SK-N-SH treated with all-trans-retinoic acid at 6 μM for 48 hours (cell line): ENCODE measurements at regions not wholly inside any gene's neighbourhood (a gene's known extent, or its start where the extent isn't known, plus 50 kb on each side); places are given as distances from the start of the nearest gene placed in this dataset.

ENCODE experiments used
- ATAC-seq: fragments of 200-7000 bp; cut with Tn5 transposase; 3 replicates; pipeline ENCODE4 v1.9.1; 2020; ENCODE audit warnings: mild to moderate bottlenecking, moderate library complexity
- ARNTL ChIP-seq: fragments of 450-650 bp; formaldehyde crosslinking; IDR thresholded peaks from 2 replicates; pipeline ENCODE4 v1.5.0; 2020; ENCODE audit warnings: low read depth, mild to moderate bottlenecking, moderate library complexity, borderline replicate concordance
- BACH2 ChIP-seq: fragments of 250-450 bp; sonication (Bioruptor Pico); IDR thresholded peaks from 2 replicates; pipeline ENCODE4 v1.9.0; 2021; ENCODE audit warnings: mild to moderate bottlenecking, borderline replicate concordance
- CSDC2 ChIP-seq: fragments of 250-450 bp; sonication (Bioruptor Pico); IDR thresholded peaks from 2 replicates; pipeline ENCODE4 v1.5.0; 2020; ENCODE audit warnings: mild to moderate bottlenecking, moderate library complexity
- ESRRG ChIP-seq: fragments of 250-450 bp; sonication (Bioruptor Pico); IDR thresholded peaks from 2 replicates; pipeline ENCODE4 v1.6.1; 2021; ENCODE audit warnings: mild to moderate bottlenecking
- GLIS3 ChIP-seq: fragments of 250-450 bp; sonication (Bioruptor Pico); IDR thresholded peaks from 2 replicates; pipeline ENCODE4 v1.5.0; 2020; ENCODE audit warnings: mild to moderate bottlenecking, moderate library complexity
- ISL1 ChIP-seq: fragments of 250-450 bp; sonication (Bioruptor Pico); IDR thresholded peaks from 2 replicates; pipeline ENCODE4 v2.1.2; 2022; ENCODE audit warnings: mild to moderate bottlenecking, moderate library complexity
- OSR1 ChIP-seq: fragments of 250-450 bp; sonication (Bioruptor Pico); IDR thresholded peaks from 2 replicates; pipeline ENCODE4 v1.8.0; 2022; ENCODE audit warnings: moderate library complexity, mild to moderate bottlenecking, inconsistent platforms
- PPARA ChIP-seq: fragments of 250-450 bp; sonication (Bioruptor Pico); IDR thresholded peaks from 2 replicates; pipeline ENCODE4 v1.5.0; 2020; ENCODE audit warnings: mild to moderate bottlenecking, borderline replicate concordance
- RARB ChIP-seq: fragments of 250-450 bp; sonication (Bioruptor Pico); IDR thresholded peaks from 2 replicates; pipeline ENCODE4 v1.8.0; 2021; ENCODE audit warnings: mild to moderate bottlenecking, moderate library complexity
- SNAI2 ChIP-seq: fragments of 250-450 bp; sonication (Bioruptor Pico); IDR thresholded peaks from 2 replicates; pipeline ENCODE4 v1.5.0; 2020; ENCODE audit warnings: mild to moderate bottlenecking, moderate library complexity
- TCF4 ChIP-seq: fragments of 250-450 bp; sonication (Bioruptor Pico); IDR thresholded peaks from 2 replicates; pipeline ENCODE4 v1.8.0; 2021; ENCODE audit warnings: mild to moderate bottlenecking, moderate library complexity, borderline replicate concordance
- TOX ChIP-seq: fragments of 250-450 bp; sonication (Bioruptor Pico); IDR thresholded peaks from 2 replicates; pipeline ENCODE4 v1.8.0; 2021; ENCODE audit warnings: mild to moderate bottlenecking, moderate library complexity, borderline replicate concordance
- ZC3H10 ChIP-seq: fragments of 250-450 bp; sonication (Bioruptor Pico); IDR thresholded peaks from 2 replicates; pipeline ENCODE4 v1.5.1; 2021; ENCODE audit warnings: mild to moderate bottlenecking, moderate library complexity
- ZFP3 ChIP-seq: fragments of 250-450 bp; sonication (Bioruptor Pico); IDR thresholded peaks from 2 replicates; pipeline ENCODE4 v1.5.0; 2020; ENCODE audit warnings: mild to moderate bottlenecking, moderate library complexity
- ZFP30 ChIP-seq: fragments of 450-650 bp; formaldehyde crosslinking; IDR thresholded peaks from 2 replicates; pipeline ENCODE4 v1.5.0; 2022; ENCODE audit warnings: mild to moderate bottlenecking, moderate library complexity
- ZNF565 ChIP-seq: fragments of 450-650 bp; formaldehyde crosslinking; conservative IDR thresholded peaks from 2 replicates; pipeline ENCODE4 v1.5.0; 2020; ENCODE audit warnings: low read depth, mild to moderate bottlenecking, moderate library complexity
- ZNF70 ChIP-seq: fragments of 450-650 bp; formaldehyde crosslinking; IDR thresholded peaks from 2 replicates; pipeline ENCODE4 v1.5.0; 2020; ENCODE audit warnings: mild to moderate bottlenecking, moderate library complexity
- ZNF8 ChIP-seq: fragments of 450-650 bp; formaldehyde crosslinking; IDR thresholded peaks from 2 replicates; pipeline ENCODE4 v1.5.0; 2020; ENCODE audit warnings: mild to moderate bottlenecking, moderate library complexity
- TF ChIP-seq, protein P1 (sequence below): fragments of 250-450 bp; sonication (Bioruptor Pico); IDR thresholded peaks from 2 replicates; pipeline ENCODE4 v1.5.0; 2020; ENCODE audit warnings: mild to moderate bottlenecking, moderate library complexity
- TF ChIP-seq, protein P2 (sequence below): fragments of 250-450 bp; sonication (Bioruptor Pico); IDR thresholded peaks from 2 replicates; pipeline ENCODE4 v1.5.1; 2021; ENCODE audit warnings: mild to moderate bottlenecking, moderate library complexity
- TF ChIP-seq, protein P3 (sequence below): fragments of 250-450 bp; sonication (Bioruptor Pico); IDR thresholded peaks from 2 replicates; pipeline ENCODE4 v1.5.1; 2020; ENCODE audit warnings: low read depth, mild to moderate bottlenecking, moderate library complexity

DNA sequence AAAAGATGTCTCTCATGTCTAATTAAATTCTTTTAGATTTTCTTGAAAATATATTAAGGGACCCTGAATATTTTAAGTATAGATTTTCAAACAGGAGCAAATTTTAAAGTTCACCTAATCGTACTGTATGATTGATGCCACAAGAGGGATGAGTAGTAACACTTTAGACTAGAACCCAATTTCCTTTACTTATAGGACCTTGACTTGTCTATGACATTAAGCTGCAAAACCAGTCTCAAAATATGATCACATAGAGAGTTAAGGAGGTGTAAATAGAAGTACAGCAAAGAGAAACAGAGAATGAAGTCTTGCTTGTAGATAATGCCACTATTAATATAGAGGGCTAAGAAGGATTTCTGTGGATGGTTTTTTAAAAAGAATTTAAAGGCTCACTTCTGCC, 312.9 kb upstream of the PRR16 start (continued):
- TF ChIP-seq ZFP30 (CRISPR knock-in tag) (no peak), ISL1 (CRISPR knock-in tag) (no peak)
- TF ChIP-seq, protein P1, sequence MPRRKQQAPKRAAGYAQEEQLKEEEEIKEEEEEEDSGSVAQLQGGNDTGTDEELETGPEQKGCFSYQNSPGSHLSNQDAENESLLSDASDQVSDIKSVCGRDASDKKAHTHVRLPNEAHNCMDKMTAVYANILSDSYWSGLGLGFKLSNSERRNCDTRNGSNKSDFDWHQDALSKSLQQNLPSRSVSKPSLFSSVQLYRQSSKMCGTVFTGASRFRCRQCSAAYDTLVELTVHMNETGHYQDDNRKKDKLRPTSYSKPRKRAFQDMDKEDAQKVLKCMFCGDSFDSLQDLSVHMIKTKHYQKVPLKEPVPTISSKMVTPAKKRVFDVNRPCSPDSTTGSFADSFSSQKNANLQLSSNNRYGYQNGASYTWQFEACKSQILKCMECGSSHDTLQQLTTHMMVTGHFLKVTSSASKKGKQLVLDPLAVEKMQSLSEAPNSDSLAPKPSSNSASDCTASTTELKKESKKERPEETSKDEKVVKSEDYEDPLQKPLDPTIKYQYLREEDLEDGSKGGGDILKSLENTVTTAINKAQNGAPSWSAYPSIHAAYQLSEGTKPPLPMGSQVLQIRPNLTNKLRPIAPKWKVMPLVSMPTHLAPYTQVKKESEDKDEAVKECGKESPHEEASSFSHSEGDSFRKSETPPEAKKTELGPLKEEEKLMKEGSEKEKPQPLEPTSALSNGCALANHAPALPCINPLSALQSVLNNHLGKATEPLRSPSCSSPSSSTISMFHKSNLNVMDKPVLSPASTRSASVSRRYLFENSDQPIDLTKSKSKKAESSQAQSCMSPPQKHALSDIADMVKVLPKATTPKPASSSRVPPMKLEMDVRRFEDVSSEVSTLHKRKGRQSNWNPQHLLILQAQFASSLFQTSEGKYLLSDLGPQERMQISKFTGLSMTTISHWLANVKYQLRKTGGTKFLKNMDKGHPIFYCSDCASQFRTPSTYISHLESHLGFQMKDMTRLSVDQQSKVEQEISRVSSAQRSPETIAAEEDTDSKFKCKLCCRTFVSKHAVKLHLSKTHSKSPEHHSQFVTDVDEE = no peak

DNA sequence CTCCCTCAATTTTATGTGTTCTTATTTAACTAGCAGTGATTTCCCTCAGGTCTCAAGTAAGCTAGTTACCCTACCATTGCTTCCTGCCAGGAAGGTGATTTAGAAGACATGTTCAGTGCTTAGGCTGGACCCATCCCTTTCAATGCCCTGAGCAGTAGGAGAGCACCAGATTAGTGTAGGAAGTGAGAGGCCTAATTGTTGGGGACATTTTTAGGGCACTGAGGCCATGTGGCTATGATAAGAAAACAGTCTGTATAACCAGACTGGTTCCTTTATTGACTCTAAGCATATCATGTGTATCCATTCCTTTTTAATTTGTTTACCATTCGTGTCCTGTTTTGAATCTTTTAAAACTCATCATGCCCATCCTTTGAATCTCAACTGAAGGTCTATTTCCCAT, 312.3 kb upstream of the PRR16 start:
- ATAC-seq = peak; percentile 62; the same call in 2 of the 3 replicates
- TF ChIP-seq BACH2 (CRISPR knock-in tag) = no peak
- TF ChIP-seq ZNF70 = no peak
- TF ChIP-seq ZFP30 (CRISPR knock-in tag) = no peak; the same call in 1 of the 2 replicates
- TF ChIP-seq ARNTL (CRISPR knock-in tag) = no peak
- 0 out of 2 replicates have a peak, but pooled peaks have one; percentile 20 for TF ChIP-seq ESRRG (CRISPR knock-in tag)
- TF ChIP-seq, protein P1 = 0 out of 2 replicates have a peak, but pooled peaks have one; percentile 48
- peak; percentile 81 for TF ChIP-seq TCF4 (CRISPR knock-in tag)
- TF ChIP-seq, protein P2, sequence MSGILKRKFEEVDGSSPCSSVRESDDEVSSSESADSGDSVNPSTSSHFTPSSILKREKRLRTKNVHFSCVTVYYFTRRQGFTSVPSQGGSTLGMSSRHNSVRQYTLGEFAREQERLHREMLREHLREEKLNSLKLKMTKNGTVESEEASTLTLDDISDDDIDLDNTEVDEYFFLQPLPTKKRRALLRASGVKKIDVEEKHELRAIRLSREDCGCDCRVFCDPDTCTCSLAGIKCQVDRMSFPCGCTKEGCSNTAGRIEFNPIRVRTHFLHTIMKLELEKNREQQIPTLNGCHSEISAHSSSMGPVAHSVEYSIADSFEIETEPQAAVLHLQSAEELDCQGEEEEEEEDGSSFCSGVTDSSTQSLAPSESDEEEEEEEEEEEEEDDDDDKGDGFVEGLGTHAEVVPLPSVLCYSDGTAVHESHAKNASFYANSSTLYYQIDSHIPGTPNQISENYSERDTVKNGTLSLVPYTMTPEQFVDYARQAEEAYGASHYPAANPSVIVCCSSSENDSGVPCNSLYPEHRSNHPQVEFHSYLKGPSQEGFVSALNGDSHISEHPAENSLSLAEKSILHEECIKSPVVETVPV (CRISPR knock-in tag) = no peak
- no peak for TF ChIP-seq OSR1 (CRISPR knock-in tag)
- TF ChIP-seq ISL1 (CRISPR knock-in tag) = no peak
- TF ChIP-seq GLIS3 (CRISPR knock-in tag) = no peak

DNA sequence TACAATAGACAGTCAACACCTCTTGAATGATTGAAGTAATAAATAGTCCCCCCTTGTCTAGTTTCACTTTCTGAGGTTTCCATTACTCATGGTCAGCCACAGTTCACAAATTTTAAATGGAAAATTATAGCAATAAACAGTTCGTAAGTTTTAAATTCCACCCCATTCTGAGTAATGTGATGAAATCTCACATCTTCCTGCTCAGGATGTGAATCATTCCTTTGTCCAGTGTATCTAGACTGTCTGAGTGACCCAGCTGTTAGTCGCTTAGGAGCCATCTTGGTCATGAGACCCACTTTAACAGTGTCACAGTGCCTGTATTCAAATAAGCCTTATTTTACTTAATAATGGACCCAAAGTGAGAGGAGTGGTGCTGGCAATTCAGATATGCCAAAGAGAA, 311.6 kb upstream of the PRR16 start:
- ATAC-seq = peak; percentile 61; the same call in 2 of the 3 replicates
- TF ChIP-seq ZFP3 (CRISPR knock-in tag) = no peak
- no peak for TF ChIP-seq ESRRG (CRISPR knock-in tag)
- TF ChIP-seq PPARA = no peak
- no peak for TF ChIP-seq TCF4 (CRISPR knock-in tag)
- TF ChIP-seq ZNF70 = no peak
- TF ChIP-seq ZNF565 (CRISPR knock-in tag) = no peak
- no peak for TF ChIP-seq RARB (CRISPR knock-in tag)
- TF ChIP-seq ISL1 (CRISPR knock-in tag) = no peak
- TF ChIP-seq, protein P2 (CRISPR knock-in tag) = no peak
- no peak for TF ChIP-seq ZC3H10 (CRISPR knock-in tag)
- TF ChIP-seq BACH2 (CRISPR knock-in tag) = no peak
- TF ChIP-seq CSDC2 = no peak
- no peak for TF ChIP-seq ARNTL (CRISPR knock-in tag)

DNA sequence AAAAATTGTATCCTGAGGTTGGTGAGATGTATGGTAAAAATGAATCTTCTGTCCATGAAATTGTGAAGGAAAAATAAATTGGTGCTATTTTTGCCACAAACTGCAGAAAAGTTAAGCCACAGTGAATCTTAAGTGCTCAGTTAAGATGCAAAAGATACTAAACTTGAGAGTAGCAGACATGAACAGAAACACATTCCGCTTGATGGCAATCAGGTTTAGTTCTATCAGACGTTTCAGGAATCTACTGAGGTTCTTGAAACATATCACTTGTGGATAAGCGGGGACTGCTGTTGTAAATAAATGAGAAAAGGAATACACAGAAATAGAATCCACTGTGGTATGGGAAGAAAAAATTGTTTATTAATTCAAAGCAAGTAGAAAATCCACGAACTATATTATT, 311.2 kb upstream of the PRR16 start:
- ATAC-seq = no peak
- TF ChIP-seq ZNF8 (no peak), TOX (no peak), TCF4 (CRISPR knock-in tag) (no peak), CSDC2 (no peak), BACH2 (CRISPR knock-in tag) (no peak), ARNTL (CRISPR knock-in tag) (no peak), SNAI2 (CRISPR knock-in tag) (no peak)
- TF ChIP-seq, protein P3, sequence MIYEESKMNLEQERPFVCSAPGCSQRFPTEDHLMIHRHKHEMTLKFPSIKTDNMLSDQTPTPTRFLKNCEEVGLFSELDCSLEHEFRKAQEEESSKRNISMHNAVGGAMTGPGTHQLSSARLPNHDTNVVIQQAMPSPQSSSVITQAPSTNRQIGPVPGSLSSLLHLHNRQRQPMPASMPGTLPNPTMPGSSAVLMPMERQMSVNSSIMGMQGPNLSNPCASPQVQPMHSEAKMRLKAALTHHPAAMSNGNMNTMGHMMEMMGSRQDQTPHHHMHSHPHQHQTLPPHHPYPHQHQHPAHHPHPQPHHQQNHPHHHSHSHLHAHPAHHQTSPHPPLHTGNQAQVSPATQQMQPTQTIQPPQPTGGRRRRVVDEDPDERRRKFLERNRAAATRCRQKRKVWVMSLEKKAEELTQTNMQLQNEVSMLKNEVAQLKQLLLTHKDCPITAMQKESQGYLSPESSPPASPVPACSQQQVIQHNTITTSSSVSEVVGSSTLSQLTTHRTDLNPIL (CRISPR knock-in tag) = no peak
